Gastroesophageal sphincter (tissue), 3 donors: ENCODE measurements at regions not wholly inside any gene's neighbourhood (a gene's known extent, or its start where the extent isn't known, plus 50 kb on each side); places are given as distances from the start of the nearest gene placed in this dataset.

ENCODE experiments used
- CTCF ChIP-seq, 4 experiments: fragments of 200-600 bp in 2 of 4; fragments of 450-650 bp in 2 of 4; sonication (generic) in 1 of 4; IDR thresholded peaks; one replicate each; pipeline ENCODE4 v1.5.1; 2017 to 2019; ENCODE audit warnings: antibody characterized with exemption in 4 of 4, mild to moderate bottlenecking in 2 of 4, moderate library complexity in 2 of 4
- POLR2A ChIP-seq, 2 donors: fragments of 450-650 bp; IDR thresholded peaks; one replicate each; pipeline ENCODE4 v1.6.1; 2017; ENCODE audit warnings: antibody characterized with exemption in 2 of 2, mild to moderate bottlenecking in 2 of 2, moderate library complexity in 1 of 2
- POLR2AphosphoS5 ChIP-seq: sonication (generic); formaldehyde crosslinking; IDR thresholded peaks from one replicate; pipeline ENCODE4 v1.6.1; 2017; ENCODE audit warnings: antibody characterized with exemption

DNA sequence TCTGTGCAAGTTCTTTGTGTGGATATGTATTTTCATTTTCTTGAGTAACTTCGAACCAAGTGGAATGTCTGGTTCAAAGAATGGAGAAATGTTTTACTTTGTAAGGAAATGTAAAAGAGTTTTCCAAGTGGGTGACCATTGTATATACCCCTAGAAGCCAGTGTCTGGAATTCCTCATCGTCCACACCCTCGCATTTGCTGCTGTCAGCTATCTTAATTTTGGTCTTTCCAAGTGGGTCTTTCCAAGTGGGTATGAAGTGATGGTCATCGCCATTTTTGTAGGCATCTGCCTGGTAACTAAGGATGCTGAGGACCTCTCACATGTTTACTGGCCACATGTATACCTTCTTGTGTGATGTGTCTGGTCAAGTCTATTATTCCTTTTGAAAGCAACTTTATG, 547.5 kb downstream of the TBC1D22A start:
- no peak for TF ChIP-seq POLR2AphosphoS5
- no peak for TF ChIP-seq CTCF (IDR thresholded peaks at IDR 0.05)
- TF ChIP-seq POLR2A (IDR thresholded peaks at IDR 0.05) = no peak
